Stimulated activated memory B cell treated with anti-CD40 and anti-IgM and Interleukin-4, amounts not matched to agents 10 μg/mL and 1 μg/mL and 100 μg/mL, for 72 hours (primary cell): ENCODE measurements at regions not wholly inside any gene's neighbourhood (a gene's known extent, or its start where the extent isn't known, plus 50 kb on each side); places are given as distances from the start of the nearest gene placed in this dataset.
"Not testable (repeated sequence)": the region's sequence is repeated elsewhere in the genome, so short reads cannot be mapped to it uniquely, and the experiment has no call there.

ENCODE experiments used
- ATAC-seq: fragments of 150-1000 bp; cut with Tn5 transposase; 2 replicates; pipeline ENCODE4 v1.10.0; 2021
- H3K27ac Mint-ChIP-seq: one replicate; pipeline ENCODE4 v1.8.0; 2022; ENCODE audit warnings: mild to moderate bottlenecking, mixed read lengths
- H3K27me3 Mint-ChIP-seq: one replicate; pipeline ENCODE4 v1.8.0; 2022; ENCODE audit warnings: mixed read lengths
- H3K36me3 Mint-ChIP-seq: one replicate; pipeline ENCODE4 v1.8.0; 2022; ENCODE audit warnings: mixed read lengths
- H3K4me1 Mint-ChIP-seq: one replicate; pipeline ENCODE4 v1.8.0; 2022; ENCODE audit warnings: mixed read lengths
- H3K4me3 Mint-ChIP-seq: one replicate; pipeline ENCODE4 v1.8.0; 2022; ENCODE audit warnings: mild to moderate bottlenecking, moderate library complexity, mixed read lengths
- H3K9me3 Mint-ChIP-seq: one replicate; pipeline ENCODE4 v1.8.0; 2022; ENCODE audit warnings: mixed read lengths

DNA sequence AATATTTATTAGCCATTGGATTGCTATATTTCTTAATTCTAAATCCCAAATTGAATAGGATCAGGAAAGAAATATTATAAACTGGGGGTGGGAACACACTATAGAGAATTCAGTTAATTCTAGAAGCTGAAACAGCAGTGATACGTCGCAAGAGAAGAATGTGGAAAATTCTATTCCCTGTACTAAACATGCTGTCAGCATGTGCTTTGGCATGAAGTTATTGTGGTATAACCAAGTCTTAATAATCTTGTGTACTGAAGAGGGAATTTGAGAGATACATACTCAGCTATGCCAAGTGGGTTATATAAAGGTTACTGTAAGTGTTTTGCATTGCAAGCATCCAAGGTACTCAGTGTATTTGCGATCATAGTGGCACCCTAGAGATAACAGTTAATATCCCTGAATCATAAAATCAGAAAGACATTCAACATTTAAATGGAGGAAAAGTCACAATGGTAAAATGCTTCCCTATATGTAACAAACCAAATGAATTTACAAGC, 1492.9 kb upstream of the C9orf72 start:
- no peak overlapping the region for H3K4me3 Mint-ChIP-seq

DNA sequence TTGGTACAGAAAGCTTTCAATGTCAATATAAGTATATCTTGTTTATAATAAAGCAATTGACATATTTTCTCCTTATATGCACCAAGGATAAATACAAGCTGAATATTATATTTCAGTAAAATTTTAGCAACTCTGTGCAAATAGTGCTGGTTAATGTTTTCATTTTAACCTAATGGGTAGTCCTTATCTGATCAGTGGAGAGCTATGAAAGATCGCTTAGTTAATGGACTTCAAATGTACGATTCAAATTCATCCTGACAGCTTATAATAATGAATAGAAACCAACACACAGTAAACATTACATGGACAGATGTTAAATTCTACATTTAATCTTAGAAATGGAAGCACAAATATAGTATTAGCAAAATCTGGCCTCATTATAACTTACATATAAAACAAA, 1495.2 kb upstream of the C9orf72 start:
- Mint-ChIP-seq H3K4me1 (no peaks in the 10 kb centered on the region), H3K36me3 (no peaks in the 10 kb centered on the region), H3K4me3 (no peak overlapping the region), H3K27me3 (no peaks in the 10 kb centered on the region), H3K9me3 (peaks cover 2% of the 10 kb centered on the region), H3K27ac (no peak overlapping the region)
- no peak for ATAC-seq

More for the DNA sequence above, 1492.9 kb upstream of the C9orf72 start:
- Mint-ChIP-seq H3K36me3 (no peaks in the 10 kb centered on the region), H3K27ac (no peak overlapping the region), H3K9me3 (peaks cover 2% of the 10 kb centered on the region), H3K27me3 (no peaks in the 10 kb centered on the region), H3K4me1 (no peaks in the 10 kb centered on the region)
- ATAC-seq: no peak

DNA sequence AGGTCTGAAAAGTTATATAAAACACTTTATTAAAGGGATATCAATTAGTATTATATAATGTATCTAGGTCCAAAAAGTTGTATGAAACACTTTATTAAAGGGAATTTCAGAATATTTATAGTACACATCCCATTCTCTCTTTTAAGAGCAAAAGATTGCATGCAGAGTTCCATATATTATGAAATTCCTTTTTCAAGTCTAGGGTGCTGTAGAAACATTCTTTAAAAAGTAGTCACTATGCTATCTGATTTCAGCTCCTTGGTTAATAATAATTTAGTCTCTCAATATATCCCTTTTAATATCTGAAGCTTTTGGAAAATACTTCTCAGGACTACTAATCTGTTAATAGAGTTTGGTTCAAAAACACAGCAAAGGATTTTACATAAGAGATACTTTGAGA, 1496.1 kb upstream of the C9orf72 start:
- no peaks in the 10 kb centered on the region for H3K4me1 Mint-ChIP-seq
- H3K9me3 Mint-ChIP-seq: peaks cover 2% of the 10 kb centered on the region
- no peak overlapping the region for H3K4me3 Mint-ChIP-seq
- no peaks in the 10 kb centered on the region for H3K36me3 Mint-ChIP-seq
- no peaks in the 10 kb centered on the region for H3K27me3 Mint-ChIP-seq
- no peak overlapping the region for H3K27ac Mint-ChIP-seq
- no peak for ATAC-seq

DNA sequence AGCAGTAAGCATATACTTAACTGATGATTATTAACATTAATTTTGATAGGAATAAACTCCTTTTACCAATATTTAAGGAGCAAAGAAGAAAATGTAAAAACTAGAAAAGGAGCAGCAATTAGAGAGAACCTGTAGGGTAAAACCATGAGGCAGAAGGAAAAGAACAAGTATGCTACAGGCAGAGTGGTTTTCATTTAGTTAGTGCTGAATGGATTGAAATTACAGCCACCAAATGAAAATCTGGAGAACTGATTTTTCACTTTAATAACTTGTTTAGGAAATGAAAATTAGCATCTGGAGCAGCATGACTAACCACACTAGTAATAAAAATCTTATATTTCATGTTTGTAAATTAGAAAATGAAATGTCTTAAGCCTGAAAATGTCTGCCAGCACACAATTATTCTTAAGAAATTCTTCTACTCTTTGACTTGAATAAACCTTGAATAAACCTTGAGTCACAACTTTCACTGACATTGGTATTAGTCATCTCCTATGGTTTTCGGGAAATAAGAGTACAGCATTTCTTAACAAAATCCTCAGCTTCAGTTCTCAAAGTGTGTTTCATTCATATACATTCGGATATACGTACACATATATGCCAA, 1504.9 kb upstream of the C9orf72 start:
- no peak overlapping the region for H3K27ac Mint-ChIP-seq
- H3K36me3 Mint-ChIP-seq: no peaks in the 10 kb centered on the region
- no peak for ATAC-seq
- H3K4me1 Mint-ChIP-seq: no peaks in the 10 kb centered on the region
- H3K27me3 Mint-ChIP-seq: no peaks in the 10 kb centered on the region
- H3K4me3 Mint-ChIP-seq: no peak overlapping the region
- no peaks in the 10 kb centered on the region for H3K9me3 Mint-ChIP-seq

DNA sequence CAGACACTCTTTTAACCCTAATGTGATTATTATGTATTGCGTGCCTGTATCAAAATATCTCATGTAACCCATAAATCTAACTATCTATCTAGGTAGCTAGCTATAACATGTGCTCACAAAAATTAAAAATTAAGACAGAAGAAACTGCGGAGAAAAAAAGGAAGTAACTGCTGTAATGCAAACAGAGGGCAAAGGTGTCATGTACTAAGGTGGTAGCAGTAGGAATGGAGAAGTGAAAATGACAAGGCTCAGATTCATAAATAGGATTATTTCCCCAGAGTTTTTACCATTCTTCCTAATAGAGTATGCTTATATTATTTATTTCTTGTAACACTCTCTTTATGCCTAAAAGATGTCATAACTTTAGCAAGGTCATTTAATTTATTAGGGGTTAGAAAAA, 1527.5 kb upstream of the C9orf72 start:
- Mint-ChIP-seq H3K9me3 (peaks cover 18% of the 10 kb centered on the region), H3K27me3 (no peaks in the 10 kb centered on the region), H3K36me3 (no peaks in the 10 kb centered on the region), H3K27ac (no peak overlapping the region), H3K4me1 (no peaks in the 10 kb centered on the region), H3K4me3 (no peak overlapping the region)
- ATAC-seq: no peak

DNA sequence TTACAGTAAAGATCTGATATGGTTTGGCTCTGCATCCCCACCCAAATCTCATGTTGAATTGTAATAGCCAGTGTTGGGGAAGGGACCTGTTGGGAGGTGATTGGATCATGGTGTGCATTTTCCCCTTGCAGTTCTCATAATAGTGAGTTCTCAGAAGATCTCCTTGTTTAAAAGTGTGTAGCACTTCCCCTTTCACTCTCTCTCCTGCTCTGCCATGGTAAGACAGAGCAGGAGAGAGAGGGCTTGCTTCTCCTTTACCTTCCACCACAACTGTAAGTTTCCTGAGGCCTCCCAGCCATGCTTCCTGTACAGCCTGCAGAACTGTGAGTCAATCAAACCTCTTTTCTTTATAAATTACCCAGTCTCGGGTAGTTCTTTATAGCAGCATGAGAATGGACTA, 1530.9 kb upstream of the C9orf72 start:
- H3K4me1 Mint-ChIP-seq, H3K27me3 Mint-ChIP-seq, H3K4me3 Mint-ChIP-seq, ATAC-seq, H3K9me3 Mint-ChIP-seq, H3K36me3 Mint-ChIP-seq, H3K27ac Mint-ChIP-seq: not testable (repeated sequence)

- no peak overlapping the region for H3K27ac Mint-ChIP-seq
- H3K36me3 Mint-ChIP-seq: no peaks in the 10 kb centered on the region
- H3K9me3 Mint-ChIP-seq: peaks cover 4% of the 10 kb centered on the region
- H3K4me3 Mint-ChIP-seq: no peak overlapping the region
- ATAC-seq: no peak
- H3K4me1 Mint-ChIP-seq: no peaks in the 10 kb centered on the region
- no peaks in the 10 kb centered on the region for H3K27me3 Mint-ChIP-seq
Measured at GRCh38 chr9:29118555-29118954, 1545.3 kb upstream of the C9orf72 start.

- peaks cover 9% of the 10 kb centered on the region for H3K9me3 Mint-ChIP-seq
- H3K36me3 Mint-ChIP-seq: no peaks in the 10 kb centered on the region
- no peak overlapping the region for H3K27ac Mint-ChIP-seq
- no peak for ATAC-seq
- no peak overlapping the region for H3K4me3 Mint-ChIP-seq
- H3K27me3 Mint-ChIP-seq: no peaks in the 10 kb centered on the region
- no peaks in the 10 kb centered on the region for H3K4me1 Mint-ChIP-seq
Measured at GRCh38 chr9:29126783-29127182, 1553.5 kb upstream of the C9orf72 start.

GRCh38 chr9:29129763-29130162, 1556.5 kb upstream of the C9orf72 start:
- Mint-ChIP-seq H3K9me3 (peaks cover 9% of the 10 kb centered on the region), H3K4me3 (no peak overlapping the region), H3K36me3 (no peaks in the 10 kb centered on the region), H3K27me3 (no peaks in the 10 kb centered on the region), H3K4me1 (no peaks in the 10 kb centered on the region), H3K27ac (no peak overlapping the region)
- no peak for ATAC-seq

- no peak for ATAC-seq
- H3K27ac Mint-ChIP-seq: no peak overlapping the region
- H3K27me3 Mint-ChIP-seq: no peaks in the 10 kb centered on the region
- no peaks in the 10 kb centered on the region for H3K36me3 Mint-ChIP-seq
- H3K4me3 Mint-ChIP-seq: no peak overlapping the region
- H3K4me1 Mint-ChIP-seq: no peaks in the 10 kb centered on the region
- H3K9me3 Mint-ChIP-seq: peaks cover 8% of the 10 kb centered on the region
Measured at GRCh38 chr9:29144476-29144875, 1571.2 kb upstream of the C9orf72 start.

- Mint-ChIP-seq H3K27ac (no peak overlapping the region), H3K36me3 (no peaks in the 10 kb centered on the region), H3K4me3 (no peak overlapping the region), H3K27me3 (no peaks in the 10 kb centered on the region), H3K4me1 (no peaks in the 10 kb centered on the region), H3K9me3 (no peaks in the 10 kb centered on the region)
- no peak for ATAC-seq
Measured at GRCh38 chr9:29150606-29151005, 1577.3 kb upstream of the C9orf72 start.

GRCh38 chr9:29160763-29161353, 1587.6 kb upstream of the C9orf72 start:
- no peaks in the 10 kb centered on the region for H3K4me1 Mint-ChIP-seq
- H3K9me3 Mint-ChIP-seq: no peaks in the 10 kb centered on the region
- ATAC-seq: no peak
- no peaks in the 10 kb centered on the region for H3K36me3 Mint-ChIP-seq
- H3K27me3 Mint-ChIP-seq: no peaks in the 10 kb centered on the region
- H3K4me3 Mint-ChIP-seq: no peak overlapping the region
- H3K27ac Mint-ChIP-seq: no peak overlapping the region

GRCh38 chr9:29174136-29174535, 1600.9 kb upstream of the C9orf72 start:
- H3K9me3 Mint-ChIP-seq: peaks cover 5% of the 10 kb centered on the region
- no peak overlapping the region for H3K27ac Mint-ChIP-seq
- H3K27me3 Mint-ChIP-seq: no peaks in the 10 kb centered on the region
- ATAC-seq: no peak
- no peaks in the 10 kb centered on the region for H3K4me1 Mint-ChIP-seq
- no peak overlapping the region for H3K4me3 Mint-ChIP-seq
- H3K36me3 Mint-ChIP-seq: no peaks in the 10 kb centered on the region

GRCh38 chr9:29176231-29176630, 1603.0 kb upstream of the C9orf72 start:
- Mint-ChIP-seq H3K4me1 (no peaks in the 10 kb centered on the region), H3K27me3 (no peaks in the 10 kb centered on the region), H3K4me3 (no peak overlapping the region), H3K27ac (no peak overlapping the region), H3K36me3 (no peaks in the 10 kb centered on the region), H3K9me3 (peaks cover 6% of the 10 kb centered on the region)
- no peak for ATAC-seq

- ATAC-seq: no peak
- no peak overlapping the region for H3K27ac Mint-ChIP-seq
- H3K36me3 Mint-ChIP-seq: no peaks in the 10 kb centered on the region
- no peaks in the 10 kb centered on the region for H3K27me3 Mint-ChIP-seq
- no peaks in the 10 kb centered on the region for H3K4me1 Mint-ChIP-seq
- H3K4me3 Mint-ChIP-seq: no peak overlapping the region
- H3K9me3 Mint-ChIP-seq: peaks cover 6% of the 10 kb centered on the region
Measured at GRCh38 chr9:29176786-29177185, 1603.5 kb upstream of the C9orf72 start.

- no peaks in the 10 kb centered on the region for H3K4me1 Mint-ChIP-seq
- peaks cover 3% of the 10 kb centered on the region for H3K9me3 Mint-ChIP-seq
- no peaks in the 10 kb centered on the region for H3K27me3 Mint-ChIP-seq
- H3K36me3 Mint-ChIP-seq: no peaks in the 10 kb centered on the region
- ATAC-seq: no peak
- no peak overlapping the region for H3K4me3 Mint-ChIP-seq
- no peak overlapping the region for H3K27ac Mint-ChIP-seq
Measured at GRCh38 chr9:29183971-29184370, 1610.7 kb upstream of the C9orf72 start.
